WTC11 (cell line): ENCODE measurements at regions not wholly inside any gene's neighbourhood (a gene's known extent, or its start where the extent isn't known, plus 50 kb on each side); places are given as distances from the start of the nearest gene placed in this dataset.

Experiments
- ELF4 ChIP-seq: sonication (generic); formaldehyde crosslinking; IDR thresholded peaks from 2 replicates; pipeline ENCODE4 v1.8.1; 2022; ENCODE audit warnings: low read depth, mild to moderate bottlenecking, moderate library complexity, missing genetic modification reagents
- ETV6 ChIP-seq: sonication (generic); formaldehyde crosslinking; IDR thresholded peaks from 2 replicates; pipeline ENCODE4 v1.8.1; 2022; ENCODE audit warnings: mild to moderate bottlenecking, missing genetic modification reagents
- FOXK1 ChIP-seq: sonication (generic); formaldehyde crosslinking; IDR thresholded peaks from 2 replicates; pipeline ENCODE4 v1.8.0; 2022; ENCODE audit warnings: mild to moderate bottlenecking, moderate library complexity, missing genetic modification reagents
- JUN ChIP-seq: sonication (generic); formaldehyde crosslinking; IDR thresholded peaks from 2 replicates; pipeline ENCODE4 v1.8.0; 2023; ENCODE audit warnings: mild to moderate bottlenecking, missing genetic modification reagents
- NFYB ChIP-seq: sonication (generic); formaldehyde crosslinking; conservative IDR thresholded peaks from 2 replicates; pipeline ENCODE4 v1.8.0; 2022; ENCODE audit warnings: low read depth, missing genetic modification reagents
- NR3C1 ChIP-seq: sonication (generic); formaldehyde crosslinking; conservative IDR thresholded peaks from 2 replicates; pipeline ENCODE4 v1.8.1; 2023; ENCODE audit warnings: low read depth, mild to moderate bottlenecking, missing genetic modification reagents
- SMAD3 ChIP-seq: sonication (generic); formaldehyde crosslinking; IDR thresholded peaks from 2 replicates; pipeline ENCODE4 v1.8.0; 2022; ENCODE audit warnings: missing genetic modification reagents, mild to moderate bottlenecking, borderline replicate concordance
- TEAD4 ChIP-seq: sonication (generic); formaldehyde crosslinking; IDR thresholded peaks from 2 replicates; pipeline ENCODE4 v1.8.0; 2022; ENCODE audit warnings: mild to moderate bottlenecking, missing genetic modification reagents
- ZBTB21 ChIP-seq: sonication (generic); formaldehyde crosslinking; IDR thresholded peaks from 2 replicates; pipeline ENCODE4 v1.8.1; 2023; ENCODE audit warnings: mild to moderate bottlenecking, missing genetic modification reagents, borderline replicate concordance
- TF ChIP-seq, protein P1 (sequence below): fragments of 200-600 bp; IDR thresholded peaks from 2 replicates; pipeline ENCODE4 v1.8.0; 2022; ENCODE audit warnings: antibody characterized with exemption
- TF ChIP-seq, protein P2 (sequence below): sonication (generic); formaldehyde crosslinking; IDR thresholded peaks from 2 replicates; pipeline ENCODE4 v1.8.1; 2023; ENCODE audit warnings: mild to moderate bottlenecking, moderate library complexity, missing genetic modification reagents
- TF ChIP-seq, protein P3 (sequence below): sonication (generic); formaldehyde crosslinking; IDR thresholded peaks from 2 replicates; pipeline ENCODE4 v1.8.0; 2022; ENCODE audit warnings: mild to moderate bottlenecking, missing genetic modification reagents
- TF ChIP-seq, protein P4 (sequence below): sonication (generic); formaldehyde crosslinking; IDR thresholded peaks from 2 replicates; pipeline ENCODE4 v1.8.1; 2023; ENCODE audit warnings: mild to moderate bottlenecking, missing genetic modification reagents, moderate library complexity
- TF ChIP-seq, protein P5 (sequence below): sonication (generic); formaldehyde crosslinking; IDR thresholded peaks from 2 replicates; pipeline ENCODE4 v1.8.0; 2022; ENCODE audit warnings: missing genetic modification reagents

DNA sequence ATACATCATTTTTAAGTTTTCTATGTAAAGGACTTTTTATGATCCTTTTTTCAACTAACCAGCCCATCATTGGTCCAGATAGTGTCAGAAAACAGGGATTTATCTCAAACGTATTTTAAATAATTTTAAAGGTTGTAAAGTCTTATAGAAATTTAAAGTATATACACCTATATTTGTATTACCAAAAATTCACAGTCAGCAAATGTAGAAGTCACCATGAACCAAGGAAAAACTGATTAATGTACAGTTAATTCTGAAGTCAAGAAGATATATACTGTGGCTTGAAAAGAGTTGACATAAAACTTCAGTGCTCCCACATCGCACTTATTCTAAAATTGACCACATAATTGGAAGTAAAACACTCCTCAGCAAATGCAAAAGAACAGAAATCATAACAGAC, 52.4 kb upstream of the MAP2 start:
- TF ChIP-seq, protein P1, sequence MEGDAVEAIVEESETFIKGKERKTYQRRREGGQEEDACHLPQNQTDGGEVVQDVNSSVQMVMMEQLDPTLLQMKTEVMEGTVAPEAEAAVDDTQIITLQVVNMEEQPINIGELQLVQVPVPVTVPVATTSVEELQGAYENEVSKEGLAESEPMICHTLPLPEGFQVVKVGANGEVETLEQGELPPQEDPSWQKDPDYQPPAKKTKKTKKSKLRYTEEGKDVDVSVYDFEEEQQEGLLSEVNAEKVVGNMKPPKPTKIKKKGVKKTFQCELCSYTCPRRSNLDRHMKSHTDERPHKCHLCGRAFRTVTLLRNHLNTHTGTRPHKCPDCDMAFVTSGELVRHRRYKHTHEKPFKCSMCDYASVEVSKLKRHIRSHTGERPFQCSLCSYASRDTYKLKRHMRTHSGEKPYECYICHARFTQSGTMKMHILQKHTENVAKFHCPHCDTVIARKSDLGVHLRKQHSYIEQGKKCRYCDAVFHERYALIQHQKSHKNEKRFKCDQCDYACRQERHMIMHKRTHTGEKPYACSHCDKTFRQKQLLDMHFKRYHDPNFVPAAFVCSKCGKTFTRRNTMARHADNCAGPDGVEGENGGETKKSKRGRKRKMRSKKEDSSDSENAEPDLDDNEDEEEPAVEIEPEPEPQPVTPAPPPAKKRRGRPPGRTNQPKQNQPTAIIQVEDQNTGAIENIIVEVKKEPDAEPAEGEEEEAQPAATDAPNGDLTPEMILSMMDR = no peak
- TF ChIP-seq NFYB (CRISPR knock-in tag) = no peak
- TF ChIP-seq, protein P2, sequence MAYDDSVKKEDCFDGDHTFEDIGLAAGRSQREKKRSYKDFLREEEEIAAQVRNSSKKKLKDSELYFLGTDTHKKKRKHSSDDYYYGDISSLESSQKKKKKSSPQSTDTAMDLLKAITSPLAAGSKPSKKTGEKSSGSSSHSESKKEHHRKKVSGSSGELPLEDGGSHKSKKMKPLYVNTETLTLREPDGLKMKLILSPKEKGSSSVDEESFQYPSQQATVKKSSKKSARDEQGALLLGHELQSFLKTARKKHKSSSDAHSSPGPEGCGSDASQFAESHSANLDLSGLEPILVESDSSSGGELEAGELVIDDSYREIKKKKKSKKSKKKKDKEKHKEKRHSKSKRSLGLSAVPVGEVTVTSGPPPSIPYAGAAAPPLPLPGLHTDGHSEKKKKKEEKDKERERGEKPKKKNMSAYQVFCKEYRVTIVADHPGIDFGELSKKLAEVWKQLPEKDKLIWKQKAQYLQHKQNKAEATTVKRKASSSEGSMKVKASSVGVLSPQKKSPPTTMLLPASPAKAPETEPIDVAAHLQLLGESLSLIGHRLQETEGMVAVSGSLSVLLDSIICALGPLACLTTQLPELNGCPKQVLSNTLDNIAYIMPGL (CRISPR knock-in tag) = no peak
- TF ChIP-seq JUN = no peak
- no peak for TF ChIP-seq SMAD3
- TF ChIP-seq FOXK1 (CRISPR knock-in tag) = no peak
- no peak for TF ChIP-seq TEAD4 (CRISPR knock-in tag)
- TF ChIP-seq ZBTB21 = no peak
- TF ChIP-seq, protein P3, sequence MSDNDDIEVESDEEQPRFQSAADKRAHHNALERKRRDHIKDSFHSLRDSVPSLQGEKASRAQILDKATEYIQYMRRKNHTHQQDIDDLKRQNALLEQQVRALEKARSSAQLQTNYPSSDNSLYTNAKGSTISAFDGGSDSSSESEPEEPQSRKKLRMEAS (CRISPR knock-in tag) = no peak
- TF ChIP-seq NR3C1 (CRISPR knock-in tag) = no peak
- TF ChIP-seq ETV6 (CRISPR knock-in tag) = no peak
- no peak for TF ChIP-seq ELF4 (CRISPR knock-in tag)
- TF ChIP-seq, protein P4, sequence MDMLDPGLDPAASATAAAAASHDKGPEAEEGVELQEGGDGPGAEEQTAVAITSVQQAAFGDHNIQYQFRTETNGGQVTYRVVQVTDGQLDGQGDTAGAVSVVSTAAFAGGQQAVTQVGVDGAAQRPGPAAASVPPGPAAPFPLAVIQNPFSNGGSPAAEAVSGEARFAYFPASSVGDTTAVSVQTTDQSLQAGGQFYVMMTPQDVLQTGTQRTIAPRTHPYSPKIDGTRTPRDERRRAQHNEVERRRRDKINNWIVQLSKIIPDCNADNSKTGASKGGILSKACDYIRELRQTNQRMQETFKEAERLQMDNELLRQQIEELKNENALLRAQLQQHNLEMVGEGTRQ = no peak
- TF ChIP-seq, protein P5, sequence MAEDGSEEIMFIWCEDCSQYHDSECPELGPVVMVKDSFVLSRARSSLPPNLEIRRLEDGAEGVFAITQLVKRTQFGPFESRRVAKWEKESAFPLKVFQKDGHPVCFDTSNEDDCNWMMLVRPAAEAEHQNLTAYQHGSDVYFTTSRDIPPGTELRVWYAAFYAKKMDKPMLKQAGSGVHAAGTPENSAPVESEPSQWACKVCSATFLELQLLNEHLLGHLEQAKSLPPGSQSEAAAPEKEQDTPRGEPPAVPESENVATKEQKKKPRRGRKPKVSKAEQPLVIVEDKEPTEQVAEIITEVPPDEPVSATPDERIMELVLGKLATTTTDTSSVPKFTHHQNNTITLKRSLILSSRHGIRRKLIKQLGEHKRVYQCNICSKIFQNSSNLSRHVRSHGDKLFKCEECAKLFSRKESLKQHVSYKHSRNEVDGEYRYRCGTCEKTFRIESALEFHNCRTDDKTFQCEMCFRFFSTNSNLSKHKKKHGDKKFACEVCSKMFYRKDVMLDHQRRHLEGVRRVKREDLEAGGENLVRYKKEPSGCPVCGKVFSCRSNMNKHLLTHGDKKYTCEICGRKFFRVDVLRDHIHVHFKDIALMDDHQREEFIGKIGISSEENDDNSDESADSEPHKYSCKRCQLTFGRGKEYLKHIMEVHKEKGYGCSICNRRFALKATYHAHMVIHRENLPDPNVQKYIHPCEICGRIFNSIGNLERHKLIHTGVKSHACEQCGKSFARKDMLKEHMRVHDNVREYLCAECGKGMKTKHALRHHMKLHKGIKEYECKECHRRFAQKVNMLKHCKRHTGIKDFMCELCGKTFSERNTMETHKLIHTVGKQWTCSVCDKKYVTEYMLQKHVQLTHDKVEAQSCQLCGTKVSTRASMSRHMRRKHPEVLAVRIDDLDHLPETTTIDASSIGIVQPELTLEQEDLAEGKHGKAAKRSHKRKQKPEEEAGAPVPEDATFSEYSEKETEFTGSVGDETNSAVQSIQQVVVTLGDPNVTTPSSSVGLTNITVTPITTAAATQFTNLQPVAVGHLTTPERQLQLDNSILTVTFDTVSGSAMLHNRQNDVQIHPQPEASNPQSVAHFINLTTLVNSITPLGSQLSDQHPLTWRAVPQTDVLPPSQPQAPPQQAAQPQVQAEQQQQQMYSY (CRISPR knock-in tag) = no peak
